Stimulated activated CD4-positive, alpha-beta T cell treated with anti-CD3 and anti-CD28 coated beads, Interleukin-4, amount 100 ng/mL, for 24 hours (primary cell): ENCODE measurements at regions not wholly inside any gene's neighbourhood (a gene's known extent, or its start where the extent isn't known, plus 50 kb on each side); places are given as distances from the start of the nearest gene placed in this dataset.

ENCODE experiments used
- DNase-seq: peaks from one replicate; pipeline ENCODE4 v3.0.0-alpha.2; 2020

- DNase-seq: no peak
These were observed 405.9 kb downstream of the NXPE2 start for GRCh38 chr11:115084231-115084630.

GRCh38 chr11:115085461-115086210, 407.3 kb downstream of the NXPE2 start:
- DNase-seq: no peak

GRCh38 chr11:115087791-115088190, 409.5 kb downstream of the NXPE2 start:
- no peak for DNase-seq

- DNase-seq: no peak
These were observed 411.7 kb downstream of the CADM1 start for GRCh38 chr11:115092516-115092915.

- no peak for DNase-seq
These were observed 406.3 kb downstream of the CADM1 start for GRCh38 chr11:115097796-115098408.

GRCh38 chr11:115100706-115101105, 403.5 kb downstream of the CADM1 start:
- DNase-seq: no peak

- DNase-seq: no peak
These were observed 400.3 kb downstream of the CADM1 start for GRCh38 chr11:115103921-115104320.

GRCh38 chr11:115104851-115105453, 399.3 kb downstream of the CADM1 start:
- DNase-seq: no peak

GRCh38 chr11:115111066-115111465, 393.1 kb downstream of the CADM1 start:
- DNase-seq: no peak

- no peak for DNase-seq
These were observed 391.5 kb downstream of the CADM1 start for GRCh38 chr11:115112754-115113153.

- no peak for DNase-seq
These were observed 386.2 kb downstream of the CADM1 start for GRCh38 chr11:115117956-115118493.

- no peak for DNase-seq
These were observed 385.1 kb downstream of the CADM1 start for GRCh38 chr11:115119146-115119545.
